Sigmoid colon (tissue), 6 donors: ENCODE measurements at regions not wholly inside any gene's neighbourhood (a gene's known extent, or its start where the extent isn't known, plus 50 kb on each side); places are given as distances from the start of the nearest gene placed in this dataset.

Source experiments
- DNase-seq: peaks from one replicate; pipeline ENCODE4 v3.0.0-alpha.2; 2019
- H3K27ac ChIP-seq, 4 donors: fragments of 200-600 bp; sonication (generic); one replicate each; pipeline ENCODE4 v1.5.1; 2016 to 2019; ENCODE audit warnings: mild to moderate bottlenecking in 1 of 4
- H3K27me3 ChIP-seq, 3 donors: fragments of 200-600 bp; sonication (generic); one replicate each; pipeline ENCODE4 v1.5.1; 2019; ENCODE audit warnings: mild to moderate bottlenecking in 1 of 3
- H3K36me3 ChIP-seq, 4 donors: fragments of 200-600 bp; sonication (generic); one replicate each; pipeline ENCODE4 v1.5.1; 2016 to 2019
- H3K4me1 ChIP-seq, 4 donors: fragments of 200-600 bp; sonication (generic); one replicate each; pipeline ENCODE4 v1.5.1; 2017 to 2019
- H3K4me3 ChIP-seq, 4 donors: fragments of 200-600 bp; sonication (generic); one replicate each; pipeline ENCODE4 v1.5.1; 2017 to 2019; ENCODE audit warnings: mild to moderate bottlenecking in 2 of 4, moderate library complexity in 1 of 4
- H3K9me3 ChIP-seq, 4 donors: fragments of 200-600 bp in 3 of 4; sonication (generic) in 3 of 4; one replicate each; pipeline versions ENCODE4 v1.5.1 to v1.6.1; 2013 to 2019
- EP300 ChIP-seq, 4 donors: sonication (generic); formaldehyde crosslinking; IDR thresholded peaks; one replicate each; pipeline ENCODE4 v1.6.1; 2017; ENCODE audit warnings: antibody characterized with exemption in 4 of 4
- POLR2A ChIP-seq, 2 donors: fragments of 450-650 bp; IDR thresholded peaks; one replicate each; pipeline ENCODE4 v1.6.1; 2016; ENCODE audit warnings: antibody characterized with exemption in 2 of 2, mild to moderate bottlenecking in 2 of 2, moderate library complexity in 2 of 2
- POLR2AphosphoS5 ChIP-seq, 4 donors: sonication (generic); formaldehyde crosslinking; IDR thresholded peaks; one replicate each; pipeline ENCODE4 v1.6.1; 2017; ENCODE audit warnings: antibody characterized with exemption in 4 of 4
- WGBS, 2 donors: extraction: QIAGEN DNeasy Blood & Tissue Kit; methylation state at CpG; one replicate each; pipeline ENCODE4 v1.1.7; 2013; 5-methylcytosine and 5-hydroxymethylcytosine counted together
- intact Hi-C: fragments of 100-400 bp; cut with DNase I; formaldehyde crosslinking; loops from one replicate; pipeline ENCODE4 v1.15.1; 2023
- TF ChIP-seq, protein P1 (sequence below), 4 experiments: fragments of 450-650 bp in 3 of 4; fragments of 200-600 bp in 1 of 4; IDR thresholded peaks; one replicate each; pipeline ENCODE4 v1.5.1; 2016 to 2019; ENCODE audit warnings: antibody characterized with exemption in 4 of 4, mild to moderate bottlenecking in 3 of 4, moderate library complexity in 2 of 4
- donor health status: healthy with polysubstance abuse.
- donor health status: healthy.

DNA sequence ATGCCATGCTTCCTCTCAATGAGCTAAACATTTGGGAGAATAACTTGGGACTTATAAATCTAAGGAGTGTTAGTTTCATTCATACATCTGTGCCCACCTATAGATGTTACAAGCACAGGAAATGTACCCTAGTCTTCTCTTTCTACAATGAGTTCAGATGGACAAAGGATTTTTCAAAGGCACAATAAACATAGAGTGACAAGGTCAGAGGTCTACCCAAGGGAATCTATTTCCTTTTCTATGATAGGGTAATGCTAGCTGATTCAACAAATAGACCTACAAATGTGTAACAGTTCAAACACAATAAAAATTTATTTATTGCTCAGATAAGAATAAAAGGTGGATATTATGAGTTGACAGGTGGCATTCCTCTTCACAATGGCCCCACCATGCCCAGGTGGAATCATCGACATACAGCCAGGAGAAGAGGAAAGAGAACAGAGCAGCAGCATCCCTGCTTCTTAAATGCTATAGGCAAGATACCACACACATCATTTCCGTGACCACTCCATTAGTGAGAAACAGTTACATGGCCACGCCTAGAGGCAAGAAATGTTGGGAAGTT, 421.8 kb downstream of the HNRNPD start:
- H3K27ac ChIP-seq = no peak overlapping the region
- H3K4me3 ChIP-seq = no peak overlapping the region
- no peaks in the 10 kb centered on the region for H3K9me3 ChIP-seq
- H3K4me1 ChIP-seq = no peaks in the 10 kb centered on the region
- DNase-seq = no peak
- no peaks in the 10 kb centered on the region for H3K36me3 ChIP-seq
- intact Hi-C loops = no loop called here
- H3K27me3 ChIP-seq = no peaks in the 10 kb centered on the region
- TF ChIP-seq, protein P1, sequence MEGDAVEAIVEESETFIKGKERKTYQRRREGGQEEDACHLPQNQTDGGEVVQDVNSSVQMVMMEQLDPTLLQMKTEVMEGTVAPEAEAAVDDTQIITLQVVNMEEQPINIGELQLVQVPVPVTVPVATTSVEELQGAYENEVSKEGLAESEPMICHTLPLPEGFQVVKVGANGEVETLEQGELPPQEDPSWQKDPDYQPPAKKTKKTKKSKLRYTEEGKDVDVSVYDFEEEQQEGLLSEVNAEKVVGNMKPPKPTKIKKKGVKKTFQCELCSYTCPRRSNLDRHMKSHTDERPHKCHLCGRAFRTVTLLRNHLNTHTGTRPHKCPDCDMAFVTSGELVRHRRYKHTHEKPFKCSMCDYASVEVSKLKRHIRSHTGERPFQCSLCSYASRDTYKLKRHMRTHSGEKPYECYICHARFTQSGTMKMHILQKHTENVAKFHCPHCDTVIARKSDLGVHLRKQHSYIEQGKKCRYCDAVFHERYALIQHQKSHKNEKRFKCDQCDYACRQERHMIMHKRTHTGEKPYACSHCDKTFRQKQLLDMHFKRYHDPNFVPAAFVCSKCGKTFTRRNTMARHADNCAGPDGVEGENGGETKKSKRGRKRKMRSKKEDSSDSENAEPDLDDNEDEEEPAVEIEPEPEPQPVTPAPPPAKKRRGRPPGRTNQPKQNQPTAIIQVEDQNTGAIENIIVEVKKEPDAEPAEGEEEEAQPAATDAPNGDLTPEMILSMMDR (IDR thresholded peaks at IDR 0.05) = no peak
- no peak for TF ChIP-seq POLR2AphosphoS5 (IDR thresholded peaks at IDR 0.05)
- no peak for TF ChIP-seq POLR2A (IDR thresholded peaks at IDR 0.05)
- no peak for TF ChIP-seq EP300 (IDR thresholded peaks at IDR 0.05)
- 67 to 83% methylated on average over 3 of the region's 3 CpGs for WGBS, 2 donors

DNA sequence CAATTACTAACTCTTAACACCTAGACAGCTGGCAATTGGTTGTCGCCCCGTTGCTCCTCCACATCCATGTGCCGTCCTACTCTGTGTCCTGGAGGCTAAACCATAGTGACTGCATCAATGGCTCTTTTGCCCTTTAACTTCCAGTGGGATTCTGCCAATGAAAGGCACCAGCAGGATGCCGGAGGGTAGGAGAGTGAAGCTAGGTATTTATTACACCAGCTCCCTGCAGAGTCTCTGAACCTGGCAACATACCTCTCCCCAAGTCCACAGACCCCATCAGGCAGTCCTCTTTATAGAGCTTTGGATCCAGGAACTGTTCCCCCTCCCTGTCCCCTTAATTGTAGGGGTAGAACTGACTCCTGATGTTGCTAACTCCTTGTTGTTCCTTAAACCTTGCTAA, 426.8 kb downstream of the HNRNPD start:
- intact Hi-C loops = no loop called here
- WGBS, 2 donors = 56 to 71% methylated on average over 4 of the region's 4 CpGs
- TF ChIP-seq EP300 (IDR thresholded peaks at IDR 0.05) = no peak
- TF ChIP-seq POLR2AphosphoS5 (IDR thresholded peaks at IDR 0.05) = no peak
- TF ChIP-seq, protein P1 (IDR thresholded peaks at IDR 0.05) = no peak
- TF ChIP-seq POLR2A (IDR thresholded peaks at IDR 0.05) = no peak
- no peak for DNase-seq
- Histone ChIP-seq H3K4me1 (no peaks in the 10 kb centered on the region), H3K9me3 (no peaks in the 10 kb centered on the region), H3K27me3 (no peaks in the 10 kb centered on the region), H3K36me3 (no peaks in the 10 kb centered on the region), H3K4me3 (no peak overlapping the region), H3K27ac (no peak overlapping the region)

DNA sequence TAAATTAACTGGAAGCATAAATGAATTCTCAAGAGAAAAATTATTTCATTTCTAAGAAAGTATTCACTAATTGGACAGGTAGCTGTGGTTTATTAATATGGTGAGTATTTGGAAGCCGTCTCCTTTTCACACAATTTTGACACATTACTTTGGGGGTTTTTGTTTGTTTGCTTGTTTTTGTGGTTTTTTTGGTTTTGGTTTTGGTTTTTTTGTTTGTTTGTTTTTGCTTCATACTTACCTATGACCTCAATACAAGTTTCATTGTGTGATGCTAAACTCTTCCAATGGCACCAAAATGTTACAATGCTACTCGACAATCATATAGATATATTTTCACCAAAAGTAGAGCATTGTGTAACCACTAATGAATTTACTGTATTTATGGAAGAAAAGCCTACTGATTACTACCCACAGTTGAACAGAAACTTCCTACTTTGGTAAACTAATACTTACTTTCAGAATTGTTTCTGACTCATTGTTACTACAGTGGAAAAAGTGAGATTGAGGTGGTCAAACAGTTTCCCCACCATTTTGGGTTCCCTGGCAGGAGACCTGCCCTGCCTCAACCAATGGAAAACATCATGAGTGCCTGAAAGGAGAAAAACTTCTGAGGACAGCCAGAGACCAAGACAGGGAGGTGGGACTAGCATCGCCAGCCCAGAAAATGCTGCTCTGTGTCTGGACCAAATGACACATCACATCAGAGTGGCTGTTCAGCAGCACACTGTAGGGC, 443.1 kb downstream of the HNRNPD start:
- Histone ChIP-seq H3K4me1 (no peaks in the 10 kb centered on the region), H3K27ac (no peak overlapping the region), H3K4me3 (no peak overlapping the region), H3K27me3 (no peaks in the 10 kb centered on the region), H3K9me3 (peaks cover 0 to 3% (median 0%) of the 10 kb centered on the region in 4 donors), H3K36me3 (no peaks in the 10 kb centered on the region)
- DNase-seq = no peak
- WGBS, 2 donors = 90% methylated on average over 3 of the region's 3 CpGs
- intact Hi-C loops = no loop called here
- TF ChIP-seq, protein P1 (IDR thresholded peaks at IDR 0.05) = no peak
- no peak for TF ChIP-seq EP300 (IDR thresholded peaks at IDR 0.05)

DNA sequence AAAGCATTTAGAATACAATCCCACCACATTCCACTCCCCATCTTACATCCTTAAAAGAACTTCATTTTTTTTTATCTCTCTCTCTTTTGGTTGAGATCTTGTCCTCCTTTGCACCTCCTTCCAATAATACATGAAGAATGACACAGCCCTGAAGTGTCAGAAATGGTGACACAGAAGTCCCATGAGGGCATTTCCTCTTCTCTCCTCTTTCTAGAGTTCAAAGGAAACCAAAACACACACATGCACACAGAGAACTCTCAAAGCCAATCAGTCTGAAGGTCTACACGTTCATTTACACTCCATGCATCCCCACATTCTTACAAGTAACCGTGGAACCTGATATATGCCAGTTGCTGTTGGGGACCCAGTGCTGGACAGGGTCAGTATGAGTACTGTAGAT, 450.7 kb downstream of the HNRNPD start:
- DNase-seq = no peak
- H3K4me3 ChIP-seq = no peak overlapping the region
- H3K4me1 ChIP-seq = no peaks in the 10 kb centered on the region
- H3K27ac ChIP-seq = no peak overlapping the region
- intact Hi-C loops = no loop called here
- TF ChIP-seq EP300 (IDR thresholded peaks at IDR 0.05) = no peak
- TF ChIP-seq POLR2AphosphoS5 (IDR thresholded peaks at IDR 0.05) = no peak
- TF ChIP-seq, protein P1 (IDR thresholded peaks at IDR 0.05) = no peak
- TF ChIP-seq POLR2A (IDR thresholded peaks at IDR 0.05) = no peak
- no peaks in the 10 kb centered on the region for H3K36me3 ChIP-seq
- 66 to 70% methylated on average over 2 of the region's 2 CpGs for WGBS, 2 donors
- H3K27me3 ChIP-seq = no peaks in the 10 kb centered on the region
- no peaks in the 10 kb centered on the region for H3K9me3 ChIP-seq

DNA sequence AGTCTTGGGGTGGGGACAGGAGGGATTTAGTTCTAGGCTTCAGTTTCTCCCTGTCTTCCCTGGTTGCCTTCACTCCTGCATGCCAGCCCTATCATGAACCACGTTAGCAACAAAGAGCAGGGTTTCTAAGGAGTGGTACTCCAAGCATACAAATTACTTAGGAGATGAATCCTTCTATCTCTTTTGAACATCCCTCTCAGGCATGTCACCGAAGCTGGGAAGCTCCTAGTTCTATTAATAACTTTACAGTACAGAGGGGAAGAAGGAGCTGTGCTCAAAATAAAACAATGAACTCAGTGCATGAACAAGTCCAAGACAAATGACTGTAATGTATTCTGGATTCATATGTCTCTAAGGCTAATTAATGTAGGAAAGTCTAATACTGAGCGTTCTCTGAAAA, 450.6 kb upstream of the RASGEF1B start:
- no peak overlapping the region for H3K27ac ChIP-seq
- DNase-seq = no peak
- intact Hi-C loops = no loop called here
- TF ChIP-seq POLR2A (IDR thresholded peaks at IDR 0.05) (no peak), EP300 (IDR thresholded peaks at IDR 0.05) (no peak), POLR2AphosphoS5 (IDR thresholded peaks at IDR 0.05) (no peak)
- TF ChIP-seq, protein P1 (IDR thresholded peaks at IDR 0.05) = no peak
- no peaks in the 10 kb centered on the region for H3K9me3 ChIP-seq
- no peaks in the 10 kb centered on the region for H3K4me1 ChIP-seq
- H3K36me3 ChIP-seq = no peaks in the 10 kb centered on the region
- 71 to 78% methylated on average over 3 of the region's 3 CpGs for WGBS, 2 donors
- no peaks in the 10 kb centered on the region for H3K27me3 ChIP-seq
- no peak overlapping the region for H3K4me3 ChIP-seq
